Neural crest cell (in vitro differentiated cells): ENCODE measurements at regions not wholly inside any gene's neighbourhood (a gene's known extent, or its start where the extent isn't known, plus 50 kb on each side); places are given as distances from the start of the nearest gene placed in this dataset.
A peak's percentile ranks its signal among the peaks of the same experiment; 100 is the strongest.

Experiments used
- DNase-seq: peaks from one replicate; pipeline ENCODE4 v3.0.0; 2021; ENCODE audit warnings: low read depth, mixed read lengths, low spot score
- H3K27ac Mint-ChIP-seq: one replicate; pipeline ENCODE4 v1.8.0; 2021; ENCODE audit warnings: mild to moderate bottlenecking, mixed read lengths; ENCODE audit not compliant: unreplicated experiment
- H3K27me3 Mint-ChIP-seq: 2 replicates; pipeline ENCODE4 v1.8.0; 2021; ENCODE audit warnings: low read depth, mild to moderate bottlenecking, mixed read lengths
- H3K36me3 Mint-ChIP-seq: 2 replicates; pipeline ENCODE4 v1.8.0; 2021; ENCODE audit warnings: low read depth, mild to moderate bottlenecking, mixed read lengths
- H3K4me1 Mint-ChIP-seq: 2 replicates; pipeline ENCODE4 v1.8.0; 2021; ENCODE audit warnings: mixed read lengths
- H3K4me3 Mint-ChIP-seq: one replicate; pipeline ENCODE4 v1.8.0; 2021; ENCODE audit warnings: mild to moderate bottlenecking, mixed read lengths
- H3K9me3 Mint-ChIP-seq: 2 replicates; pipeline ENCODE4 v1.8.0; 2021; ENCODE audit warnings: mixed read lengths
- CTCF ChIP-seq: fragments of 200-600 bp; sonication (generic); conservative IDR thresholded peaks from 2 replicates; pipeline ENCODE4 v1.5.0; 2021; ENCODE audit warnings: antibody characterized with exemption, mild to moderate bottlenecking

GRCh38 chr2:12304564-12305171 is 412.1 kb upstream of the TRIB2 start:
- Mint-ChIP-seq H3K27me3 (no peaks in the 10 kb centered on the region), H3K4me1 (peaks cover 4% of the 10 kb centered on the region), H3K27ac (no peak overlapping the region), H3K4me3 (no peak overlapping the region), H3K9me3 (peaks cover 4% of the 10 kb centered on the region), H3K36me3 (no peaks in the 10 kb centered on the region)
- no peak for DNase-seq
- TF ChIP-seq CTCF: no peak

GRCh38 chr2:12305931-12306330 is 410.8 kb upstream of the TRIB2 start:
- no peaks in the 10 kb centered on the region for H3K36me3 Mint-ChIP-seq
- no peak overlapping the region for H3K4me3 Mint-ChIP-seq
- peaks cover 4% of the 10 kb centered on the region for H3K9me3 Mint-ChIP-seq
- DNase-seq: no peak
- no peaks in the 10 kb centered on the region for H3K27me3 Mint-ChIP-seq
- no peak overlapping the region for H3K27ac Mint-ChIP-seq
- TF ChIP-seq CTCF: no peak
- H3K4me1 Mint-ChIP-seq: peaks cover 4% of the 10 kb centered on the region

- Mint-ChIP-seq H3K4me3 (no peak overlapping the region), H3K4me1 (peaks cover 16% of the 10 kb centered on the region), H3K36me3 (no peaks in the 10 kb centered on the region), H3K9me3 (peaks cover 4% of the 10 kb centered on the region), H3K27ac (no peak overlapping the region), H3K27me3 (no peaks in the 10 kb centered on the region)
- TF ChIP-seq CTCF: no peak
- DNase-seq: no peak
These were observed 406.3 kb upstream of the TRIB2 start for GRCh38 chr2:12310399-12310798.

GRCh38 chr2:12313445-12314126 is 403.1 kb upstream of the TRIB2 start:
- Mint-ChIP-seq H3K27ac (peak overlapping the region; percentile 19), H3K4me1 (peaks cover 16% of the 10 kb centered on the region), H3K9me3 (no peaks in the 10 kb centered on the region), H3K27me3 (no peaks in the 10 kb centered on the region), H3K4me3 (no peak overlapping the region), H3K36me3 (no peaks in the 10 kb centered on the region)
- no peak for DNase-seq
- TF ChIP-seq CTCF: no peak

GRCh38 chr2:12314127-12314760 is 402.5 kb upstream of the TRIB2 start:
- no peak for TF ChIP-seq CTCF
- Mint-ChIP-seq H3K27me3 (no peaks in the 10 kb centered on the region), H3K27ac (peak overlapping the region; percentile 12), H3K4me1 (peaks cover 16% of the 10 kb centered on the region), H3K4me3 (no peak overlapping the region), H3K9me3 (no peaks in the 10 kb centered on the region), H3K36me3 (no peaks in the 10 kb centered on the region)
- no peak for DNase-seq
